NCI-H2196 treated with DMSO at 0.1 percent for 48 hours (cell line): ENCODE measurements at regions not wholly inside any gene's neighbourhood (a gene's known extent, or its start where the extent isn't known, plus 50 kb on each side); places are given as distances from the start of the nearest gene placed in this dataset.
"Not testable (repeated sequence)": the region's sequence is repeated elsewhere in the genome, so short reads cannot be mapped to it uniquely, and the experiment has no call there.

Experiments
- DNase-seq: peaks from one replicate; lab custom pipeline; 2025; ENCODE audit not compliant: unreplicated experiment; lab: John Stamatoyannopoulos, UW

DNA sequence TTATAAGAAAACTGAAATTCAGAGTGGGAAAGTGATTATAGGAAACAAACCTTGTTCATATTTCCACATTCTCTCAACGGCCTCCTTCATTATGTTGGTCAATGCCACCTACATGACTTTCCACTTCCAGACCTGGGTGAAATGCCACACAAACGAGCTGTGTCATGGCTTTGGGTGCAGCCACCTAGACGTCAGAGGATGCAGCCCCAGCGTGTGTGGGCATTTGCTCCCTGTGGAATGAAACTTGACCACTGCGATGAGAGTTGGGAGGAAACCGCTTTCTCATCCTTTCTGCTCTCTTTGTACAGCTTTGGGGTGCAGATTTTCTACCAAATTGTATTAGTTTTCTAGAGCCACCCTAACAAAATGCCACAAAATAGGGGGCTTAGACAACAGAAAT, 291.0 kb downstream of the CYRIA start:
- DNase-seq, result no peak

GRCh38 chr2:16373341-16373740, 292.3 kb downstream of the CYRIA start:
- DNase-seq, result no peak

DNA sequence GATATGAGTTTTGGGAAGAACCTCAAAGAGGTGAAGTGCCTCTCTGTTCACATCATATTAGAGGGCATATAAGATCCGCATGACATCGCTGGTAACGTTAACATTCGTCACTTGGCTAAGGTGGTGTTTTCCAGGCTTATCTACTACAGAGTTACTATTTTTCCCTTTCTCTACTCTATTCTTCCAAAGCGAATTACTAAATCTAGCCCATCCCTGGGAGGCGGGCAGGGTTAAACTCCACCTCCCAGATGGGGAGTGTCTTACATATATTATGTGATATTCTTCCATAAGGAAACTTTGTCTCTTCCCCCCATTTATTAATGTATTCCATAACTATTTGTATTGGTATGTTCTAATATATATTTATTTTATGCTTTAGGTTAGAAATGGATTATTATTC, 293.9 kb downstream of the CYRIA start:
- DNase-seq, result no peak

GRCh38 chr2:16368951-16369350, 296.7 kb downstream of the CYRIA start:
- DNase-seq, result no peak

GRCh38 chr2:16368328-16368727, 297.3 kb downstream of the CYRIA start:
- DNase-seq, result no peak

DNA sequence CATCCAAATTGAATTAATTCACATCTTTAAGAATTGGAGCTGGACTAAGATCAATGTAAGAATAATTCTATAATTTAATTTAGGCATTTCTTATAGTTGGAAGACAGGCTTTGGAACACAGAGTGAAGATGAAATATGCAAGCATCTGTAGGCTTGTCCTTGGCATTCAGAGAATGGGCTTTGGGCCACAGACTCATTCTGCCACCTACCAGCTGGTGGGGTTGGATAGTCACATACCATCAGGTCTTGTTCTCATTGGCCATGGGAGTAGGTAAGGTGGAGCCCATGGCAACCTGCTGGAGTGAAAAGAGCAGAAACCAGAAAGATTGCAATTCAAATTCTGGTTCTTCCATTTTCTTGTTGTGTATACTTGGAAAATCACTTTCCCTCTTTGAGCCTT, 300.3 kb downstream of the CYRIA start:
- DNase-seq, result no peak

GRCh38 chr2:16363581-16363980, 302.1 kb downstream of the CYRIA start:
- DNase-seq, result no peak

DNA sequence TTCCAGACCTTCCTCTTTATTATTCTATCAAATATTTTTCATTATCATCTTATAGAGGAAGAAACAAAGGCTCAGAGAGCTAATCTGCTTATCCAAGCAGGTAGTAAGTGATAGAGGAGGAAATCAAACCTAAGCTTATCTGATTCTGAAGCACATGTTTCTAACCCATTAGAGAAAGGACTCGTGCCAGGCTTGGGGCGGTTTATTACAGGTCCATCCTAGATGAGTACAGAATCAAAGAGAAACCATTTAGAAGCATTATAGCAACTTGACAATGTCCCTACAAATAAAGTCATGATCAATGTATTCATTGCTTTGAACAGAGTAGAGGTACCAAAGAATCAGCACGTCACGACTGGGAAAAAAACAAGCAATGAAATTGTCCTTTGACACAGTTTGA, 303.0 kb downstream of the CYRIA start:
- no peak for DNase-seq

- no peak for DNase-seq
Observed at GRCh38 chr2:16361261-16361995, 304.2 kb downstream of the CYRIA start.

DNA sequence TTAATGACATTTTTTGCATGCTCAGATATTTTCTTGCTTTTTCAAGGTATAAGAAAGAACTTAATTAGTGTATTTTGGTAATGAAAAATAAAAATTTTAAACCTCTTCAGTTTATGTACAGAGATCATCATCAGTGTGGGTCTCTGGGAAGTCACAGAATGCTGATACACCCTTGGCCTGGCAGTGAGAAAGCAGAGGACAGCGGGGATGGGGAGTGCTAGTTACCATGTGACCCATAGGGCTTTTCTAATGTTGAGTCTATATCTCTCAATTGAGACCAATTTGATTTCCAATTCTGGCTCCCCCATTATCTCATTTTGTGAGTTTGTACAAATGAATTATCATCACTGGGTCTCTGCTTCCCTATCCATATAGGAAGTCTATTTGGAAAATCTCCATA, 305.7 kb downstream of the CYRIA start:
- DNase-seq, result no peak

- no peak for DNase-seq
Observed at GRCh38 chr2:16357188-16357587, 308.4 kb downstream of the CYRIA start.

DNA sequence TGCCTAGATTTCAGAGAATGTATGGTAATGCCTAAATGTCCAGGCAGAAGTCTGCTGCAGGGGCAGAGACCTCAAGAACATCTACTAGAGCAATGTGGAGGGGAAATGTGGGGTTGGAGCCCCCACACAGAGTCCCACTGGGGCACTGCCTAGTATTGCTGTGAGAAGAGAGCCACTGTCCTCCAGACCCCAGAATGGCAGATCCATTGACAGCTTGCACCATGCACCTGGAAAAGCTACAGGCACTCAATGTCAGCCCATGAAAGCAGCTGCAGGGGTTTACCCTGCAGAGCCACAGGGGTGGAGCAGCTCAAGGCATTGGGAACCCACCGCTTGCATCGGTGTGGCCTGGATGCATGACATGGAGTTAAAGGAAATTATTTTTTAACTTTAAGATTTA, 314.1 kb downstream of the CYRIA start:
- no peak for DNase-seq

DNA sequence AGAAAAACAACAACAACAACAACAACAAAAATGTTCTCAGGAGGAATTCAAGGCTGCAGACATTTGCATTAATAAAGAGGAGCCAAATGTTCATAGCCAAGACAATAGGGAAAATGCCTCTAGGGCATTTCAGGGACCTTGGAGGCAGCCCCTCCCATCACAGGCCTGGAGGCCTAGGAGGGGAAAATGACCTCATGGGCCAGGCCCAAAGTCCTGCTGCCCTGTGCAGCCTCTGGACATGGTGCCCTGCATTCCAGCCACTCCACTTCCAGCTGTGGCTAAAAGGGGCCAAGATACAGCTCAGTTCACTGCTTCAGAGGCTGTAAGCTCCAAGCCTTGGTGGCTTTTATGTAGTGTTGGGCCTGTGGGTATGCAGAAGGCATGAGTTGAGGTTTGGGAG, 314.5 kb downstream of the CYRIA start:
- no peak for DNase-seq

GRCh38 chr2:16350211-16350610, 315.4 kb downstream of the CYRIA start:
- DNase-seq, result no peak

- DNase-seq, result no peak
Observed at GRCh38 chr2:16349811-16350210, 315.8 kb downstream of the CYRIA start.

- no peak for DNase-seq
Observed at GRCh38 chr2:16348821-16349515, 316.7 kb downstream of the CYRIA start.

DNA sequence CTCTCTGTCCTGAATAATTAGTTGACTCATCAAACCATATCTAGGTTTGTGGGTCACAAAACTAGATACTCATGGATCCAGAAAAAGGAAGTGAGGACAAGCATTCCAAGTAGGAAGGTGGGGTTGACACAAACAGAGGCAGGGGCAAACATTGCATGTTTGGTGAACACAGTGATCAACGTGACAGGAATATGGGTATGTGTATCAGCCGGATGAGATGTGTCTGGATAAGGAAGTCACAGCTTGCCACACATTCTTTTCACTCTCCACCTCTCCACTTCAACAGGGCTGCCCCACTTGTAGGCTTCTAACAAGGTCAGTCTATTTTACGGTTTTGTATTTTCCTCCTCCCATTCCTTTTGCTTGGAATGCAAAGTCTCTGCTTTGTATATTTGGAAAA, 319.0 kb downstream of the CYRIA start:
- DNase-seq, result no peak

DNA sequence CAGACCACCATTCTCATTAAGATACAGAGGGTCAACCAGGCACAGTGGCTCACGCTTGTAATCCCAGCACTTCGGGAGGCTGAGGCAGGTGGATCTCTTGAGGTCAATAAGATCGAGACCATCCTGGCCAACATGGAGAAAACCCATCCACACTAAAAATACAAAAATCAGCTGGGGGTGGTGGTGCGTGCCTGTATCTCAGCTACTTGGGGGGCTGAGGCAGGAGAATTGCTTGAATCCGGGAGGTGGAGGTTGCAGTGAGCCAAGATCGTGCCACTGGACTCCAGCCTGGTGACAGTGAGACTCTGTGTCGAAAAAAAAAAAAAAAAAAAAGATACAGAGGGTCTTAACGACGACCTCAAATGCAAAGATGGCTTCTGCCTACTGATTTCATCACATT, 320.4 kb downstream of the CYRIA start:
- DNase-seq, result not testable (repeated sequence)

DNA sequence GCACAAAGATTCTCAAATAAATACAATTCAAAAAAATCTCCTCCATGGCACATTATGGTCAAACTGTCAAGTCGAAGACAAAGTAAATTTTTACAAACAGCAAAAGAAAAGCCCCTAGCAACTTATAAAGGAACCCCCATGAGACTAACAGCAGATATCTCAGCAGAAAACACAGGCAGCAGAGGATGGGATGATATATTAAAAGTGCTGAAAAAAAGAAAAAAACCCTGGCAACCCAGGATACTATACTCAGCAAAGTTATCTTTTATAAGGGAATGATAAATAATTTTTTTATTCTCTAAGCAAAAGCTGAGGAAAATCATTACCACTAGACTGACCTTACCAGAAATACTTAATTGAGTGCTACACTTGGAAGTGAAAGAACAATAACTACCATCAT, 326.4 kb downstream of the CYRIA start:
- no peak for DNase-seq

DNA sequence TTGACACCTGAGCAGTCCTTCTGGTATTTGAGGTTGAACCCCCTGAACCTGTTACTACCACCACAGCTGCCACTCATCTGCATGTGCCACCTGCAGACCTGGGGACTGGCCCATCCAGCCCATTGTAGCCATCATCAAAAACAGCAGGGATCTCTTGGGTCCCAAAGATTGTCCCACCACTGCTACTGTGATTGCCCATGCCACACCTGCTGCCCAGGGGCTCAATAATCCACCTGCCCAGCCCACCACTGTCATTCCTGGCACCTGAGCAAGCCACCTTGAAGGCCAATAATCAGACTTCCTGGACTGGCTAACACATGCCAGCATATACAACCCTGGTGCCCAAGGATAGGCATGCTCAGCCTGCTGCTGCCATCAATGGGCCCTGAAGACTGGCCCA, 327.6 kb downstream of the CYRIA start:
- DNase-seq, result no peak

GRCh38 chr2:16336916-16337315, 328.7 kb downstream of the CYRIA start:
- DNase-seq, result no peak

- DNase-seq, result no peak
Observed at GRCh38 chr2:16336491-16336890, 329.1 kb downstream of the CYRIA start.

GRCh38 chr2:16335947-16336346, 329.7 kb downstream of the CYRIA start:
- no peak for DNase-seq
